Osteocyte (in vitro differentiated cells): ENCODE measurements at regions not wholly inside any gene's neighbourhood (a gene's known extent, or its start where the extent isn't known, plus 50 kb on each side); places are given as distances from the start of the nearest gene placed in this dataset.

ENCODE experiments used
- DNase-seq: peaks from one replicate; pipeline ENCODE4 v3.0.0; 2021; ENCODE audit warnings: mixed read lengths; ENCODE audit not compliant: unreplicated experiment; ENCODE audit errors: extremely low spot score
- H3K27ac Mint-ChIP-seq: one replicate; pipeline ENCODE4 v1.8.0; 2021; ENCODE audit warnings: mild to moderate bottlenecking, mixed read lengths; ENCODE audit not compliant: unreplicated experiment
- H3K27me3 Mint-ChIP-seq: one replicate; pipeline ENCODE4 v1.8.0; 2021; ENCODE audit warnings: mixed read lengths; ENCODE audit not compliant: unreplicated experiment
- H3K36me3 Mint-ChIP-seq: one replicate; pipeline ENCODE4 v1.8.0; 2021; ENCODE audit warnings: mixed read lengths; ENCODE audit not compliant: unreplicated experiment
- H3K4me1 Mint-ChIP-seq: one replicate; pipeline ENCODE4 v1.8.0; 2021; ENCODE audit warnings: mixed read lengths; ENCODE audit not compliant: unreplicated experiment
- H3K4me3 Mint-ChIP-seq: one replicate; pipeline ENCODE4 v1.8.0; 2021; ENCODE audit warnings: mild to moderate bottlenecking, moderate library complexity, mixed read lengths; ENCODE audit not compliant: unreplicated experiment
- H3K9me3 Mint-ChIP-seq: one replicate; pipeline ENCODE4 v1.8.0; 2021; ENCODE audit warnings: mixed read lengths; ENCODE audit not compliant: unreplicated experiment
- CTCF ChIP-seq: fragments of 200-600 bp; sonication (generic); IDR thresholded peaks from 2 replicates; pipeline ENCODE4 v1.5.0; 2021; ENCODE audit warnings: antibody characterized with exemption, mild to moderate bottlenecking, moderate library complexity

GRCh38 chr11:70807195-70807543 is 408.8 kb downstream of the CTTN start:
- Mint-ChIP-seq H3K4me3 (no peak overlapping the region), H3K4me1 (no peaks in the 10 kb centered on the region), H3K27me3 (no peaks in the 10 kb centered on the region), H3K27ac (no peak overlapping the region), H3K36me3 (no peaks in the 10 kb centered on the region), H3K9me3 (no peaks in the 10 kb centered on the region)
- no peak for DNase-seq
- no peak for TF ChIP-seq CTCF

- H3K4me1 Mint-ChIP-seq = no peaks in the 10 kb centered on the region
- no peak overlapping the region for H3K27ac Mint-ChIP-seq
- no peak overlapping the region for H3K4me3 Mint-ChIP-seq
- no peak for TF ChIP-seq CTCF
- H3K36me3 Mint-ChIP-seq = no peaks in the 10 kb centered on the region
- H3K27me3 Mint-ChIP-seq = no peaks in the 10 kb centered on the region
- no peaks in the 10 kb centered on the region for H3K9me3 Mint-ChIP-seq
- DNase-seq = no peak
These were observed 410.5 kb downstream of the CTTN start for GRCh38 chr11:70808686-70809375.

- H3K27me3 Mint-ChIP-seq = no peaks in the 10 kb centered on the region
- TF ChIP-seq CTCF = no peak
- no peaks in the 10 kb centered on the region for H3K4me1 Mint-ChIP-seq
- no peak for DNase-seq
- H3K27ac Mint-ChIP-seq = no peak overlapping the region
- no peak overlapping the region for H3K4me3 Mint-ChIP-seq
- H3K9me3 Mint-ChIP-seq = no peaks in the 10 kb centered on the region
- no peaks in the 10 kb centered on the region for H3K36me3 Mint-ChIP-seq
These were observed 411.8 kb downstream of the CTTN start for GRCh38 chr11:70810133-70810532.

GRCh38 chr11:70810681-70811080 is 412.4 kb downstream of the CTTN start:
- no peak for TF ChIP-seq CTCF
- H3K36me3 Mint-ChIP-seq = no peaks in the 10 kb centered on the region
- no peaks in the 10 kb centered on the region for H3K27me3 Mint-ChIP-seq
- H3K4me1 Mint-ChIP-seq = no peaks in the 10 kb centered on the region
- no peaks in the 10 kb centered on the region for H3K9me3 Mint-ChIP-seq
- no peak overlapping the region for H3K4me3 Mint-ChIP-seq
- H3K27ac Mint-ChIP-seq = no peak overlapping the region
- no peak for DNase-seq

GRCh38 chr11:70811483-70811882 is 413.2 kb downstream of the CTTN start:
- Mint-ChIP-seq H3K27me3 (no peaks in the 10 kb centered on the region), H3K4me1 (no peaks in the 10 kb centered on the region), H3K9me3 (no peaks in the 10 kb centered on the region)

More at GRCh38 chr11:70811483-70811882, 413.2 kb downstream of the CTTN start:
- H3K27ac Mint-ChIP-seq = no peak overlapping the region
- no peak for DNase-seq
- no peak for TF ChIP-seq CTCF
- no peak overlapping the region for H3K4me3 Mint-ChIP-seq
- H3K36me3 Mint-ChIP-seq = no peaks in the 10 kb centered on the region
